RWPE2 (cell line): ENCODE measurements at regions not wholly inside any gene's neighbourhood (a gene's known extent, or its start where the extent isn't known, plus 50 kb on each side); places are given as distances from the start of the nearest gene placed in this dataset.
"Not testable (repeated sequence)": the region's sequence is repeated elsewhere in the genome, so short reads cannot be mapped to it uniquely, and the experiment has no call there.

Experiments
- ATAC-seq: fragments of 200-7000 bp; cut with Tn5 transposase; 3 replicates; pipeline ENCODE4 v1.9.1; 2021; ENCODE audit warnings: low read depth
- DNase-seq: peaks from one replicate; pipeline ENCODE4 v3.0.0-alpha.2; 2020; ENCODE audit warnings: low spot score
- H3K27ac ChIP-seq: fragments of 450-650 bp; 2 replicates; pipeline ENCODE4 v1.5.1; 2017; ENCODE audit warnings: mild to moderate bottlenecking; ENCODE audit not compliant: poor library complexity, severe bottlenecking
- H3K27me3 ChIP-seq: fragments of 250-450 bp; sonication (Bioruptor Pico); 2 replicates; pipeline ENCODE4 v1.5.1; 2021; ENCODE audit warnings: mild to moderate bottlenecking, moderate library complexity; ENCODE audit not compliant: insufficient read depth, poor library complexity, severe bottlenecking
- H3K36me3 ChIP-seq: fragments of 250-450 bp; sonication (Bioruptor Pico); 2 replicates; pipeline ENCODE4 v1.5.1; 2020; ENCODE audit warnings: low read depth, mild to moderate bottlenecking, moderate library complexity
- H3K4me1 ChIP-seq: fragments of 250-450 bp; sonication (Bioruptor Pico); 2 replicates; pipeline ENCODE4 v1.5.1; 2021; ENCODE audit warnings: mild to moderate bottlenecking, moderate library complexity; ENCODE audit not compliant: insufficient read depth, poor library complexity, severe bottlenecking
- H3K4me3 ChIP-seq: fragments of 250-450 bp; sonication (Bioruptor Pico); 2 replicates; pipeline ENCODE4 v1.5.1; 2021; ENCODE audit warnings: mild to moderate bottlenecking, moderate library complexity; ENCODE audit not compliant: severe bottlenecking
- H3K9me3 ChIP-seq: fragments of 250-450 bp; sonication (Bioruptor Pico); 2 replicates; pipeline ENCODE4 v1.5.1; 2021; ENCODE audit warnings: mild to moderate bottlenecking, moderate library complexity; ENCODE audit not compliant: severe bottlenecking
- TF ChIP-seq, protein P1 (sequence below): fragments of 450-650 bp; IDR thresholded peaks from one replicate; pipeline ENCODE4 v1.5.1; 2017; ENCODE audit warnings: mild to moderate bottlenecking, moderate library complexity; ENCODE audit not compliant: poor library complexity, severe bottlenecking

DNA sequence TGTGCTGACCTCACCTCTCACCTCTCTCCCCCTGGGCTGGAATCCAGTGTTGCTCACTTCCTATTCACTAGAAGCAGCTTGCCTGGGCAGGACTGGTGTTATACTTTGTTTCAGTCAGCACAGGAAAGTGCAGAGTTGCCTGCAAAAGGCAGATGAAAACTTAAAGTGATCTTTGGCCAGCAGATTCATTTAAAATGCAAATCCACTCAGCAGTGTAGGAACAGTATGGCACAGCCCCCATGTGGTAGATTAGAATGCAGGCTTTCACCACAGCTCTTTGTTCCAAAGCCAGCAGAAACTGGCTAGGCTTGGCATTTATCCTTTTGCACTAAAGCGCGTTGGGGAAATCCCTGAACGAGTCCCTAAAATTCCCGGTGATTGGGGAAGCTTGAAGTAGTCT, 301.2 kb downstream of the OR4C45 start:
- DNase-seq (no peak), ATAC-seq (peak; percentile 36; the same call in 2 of the 3 replicates)
- Histone ChIP-seq H3K4me1 (no peaks in the 10 kb centered on the region), H3K36me3 (no peaks in the 10 kb centered on the region), H3K9me3 (no peaks in the 10 kb centered on the region), H3K27ac (no peak overlapping the region), H3K27me3 (no peaks in the 10 kb centered on the region), H3K4me3 (no peak overlapping the region)
- TF ChIP-seq, protein P1, sequence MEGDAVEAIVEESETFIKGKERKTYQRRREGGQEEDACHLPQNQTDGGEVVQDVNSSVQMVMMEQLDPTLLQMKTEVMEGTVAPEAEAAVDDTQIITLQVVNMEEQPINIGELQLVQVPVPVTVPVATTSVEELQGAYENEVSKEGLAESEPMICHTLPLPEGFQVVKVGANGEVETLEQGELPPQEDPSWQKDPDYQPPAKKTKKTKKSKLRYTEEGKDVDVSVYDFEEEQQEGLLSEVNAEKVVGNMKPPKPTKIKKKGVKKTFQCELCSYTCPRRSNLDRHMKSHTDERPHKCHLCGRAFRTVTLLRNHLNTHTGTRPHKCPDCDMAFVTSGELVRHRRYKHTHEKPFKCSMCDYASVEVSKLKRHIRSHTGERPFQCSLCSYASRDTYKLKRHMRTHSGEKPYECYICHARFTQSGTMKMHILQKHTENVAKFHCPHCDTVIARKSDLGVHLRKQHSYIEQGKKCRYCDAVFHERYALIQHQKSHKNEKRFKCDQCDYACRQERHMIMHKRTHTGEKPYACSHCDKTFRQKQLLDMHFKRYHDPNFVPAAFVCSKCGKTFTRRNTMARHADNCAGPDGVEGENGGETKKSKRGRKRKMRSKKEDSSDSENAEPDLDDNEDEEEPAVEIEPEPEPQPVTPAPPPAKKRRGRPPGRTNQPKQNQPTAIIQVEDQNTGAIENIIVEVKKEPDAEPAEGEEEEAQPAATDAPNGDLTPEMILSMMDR: no peak

DNA sequence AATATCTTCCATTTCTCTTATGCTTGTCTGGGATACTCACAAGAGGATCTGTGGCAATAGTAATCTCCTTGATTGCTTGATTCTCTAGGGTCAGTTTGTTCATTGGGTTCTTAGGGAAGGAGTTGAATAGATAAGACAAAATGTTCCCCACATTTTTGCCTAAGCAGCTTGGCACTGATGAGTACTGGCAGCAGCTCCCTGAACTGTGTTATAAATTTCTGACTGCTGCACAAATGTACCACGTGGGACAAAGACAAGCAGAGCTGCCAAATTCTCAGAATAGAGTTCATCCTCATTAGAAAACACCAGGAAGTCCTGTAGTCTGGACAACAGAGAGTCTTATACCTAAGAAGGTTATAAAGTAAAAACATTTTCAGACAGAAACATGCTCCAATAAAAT, 304.8 kb downstream of the OR4C45 start:
- not testable (repeated sequence) for DNase-seq, H3K27ac ChIP-seq, H3K4me3 ChIP-seq, H3K36me3 ChIP-seq, H3K4me1 ChIP-seq, H3K9me3 ChIP-seq, H3K27me3 ChIP-seq, ATAC-seq

DNA sequence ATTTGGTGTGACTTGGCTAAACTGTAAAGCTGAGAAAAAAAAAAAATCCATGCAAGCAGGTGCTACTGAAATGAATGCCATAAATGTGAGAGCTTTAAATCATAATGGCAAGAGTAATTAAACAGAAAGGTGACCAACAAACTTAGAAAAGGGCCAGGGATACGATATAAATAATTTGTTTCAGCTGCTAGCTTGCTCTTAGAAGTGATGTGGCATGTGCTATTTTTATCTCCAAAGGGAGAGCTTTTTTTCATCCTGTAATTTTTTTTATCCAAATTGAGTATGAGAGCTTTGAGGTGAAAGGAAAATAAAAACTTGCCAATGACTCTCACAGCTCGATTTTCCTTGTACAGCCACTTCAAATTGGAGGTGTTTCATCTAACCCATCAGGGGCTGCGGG, 315.3 kb downstream of the OR4C45 start:
- ATAC-seq, H3K9me3 ChIP-seq, H3K27ac ChIP-seq, H3K36me3 ChIP-seq, DNase-seq, H3K4me3 ChIP-seq, H3K27me3 ChIP-seq, H3K4me1 ChIP-seq: not testable (repeated sequence)

DNA sequence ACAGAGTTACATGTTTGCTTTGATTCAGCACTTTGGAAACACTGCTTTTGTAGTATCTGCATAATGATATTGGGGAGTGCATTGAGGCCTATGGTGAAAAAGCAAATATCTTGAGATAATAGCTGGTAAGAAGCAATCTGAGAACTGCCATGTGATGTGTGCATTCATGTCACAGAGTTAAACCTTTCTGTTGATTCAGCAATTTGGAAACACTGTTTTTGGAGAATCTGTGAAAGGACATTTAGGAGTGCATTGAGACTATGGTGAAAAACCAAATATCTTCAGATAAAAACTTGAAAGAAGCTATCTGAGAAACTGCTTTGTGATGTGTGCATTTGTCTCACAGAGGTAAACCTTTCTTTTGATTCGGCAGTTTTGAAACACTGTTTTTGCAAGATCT, 346.8 kb downstream of the OR4C45 start:
- H3K27ac ChIP-seq: no peak overlapping the region
- ATAC-seq (no peak), DNase-seq (no peak)
- no peaks in the 10 kb centered on the region for H3K4me1 ChIP-seq
- H3K9me3 ChIP-seq: peaks cover 17% of the 10 kb centered on the region
- TF ChIP-seq, protein P1: no peak
- H3K36me3 ChIP-seq: no peaks in the 10 kb centered on the region
- no peaks in the 10 kb centered on the region for H3K27me3 ChIP-seq
- no peak overlapping the region for H3K4me3 ChIP-seq

DNA sequence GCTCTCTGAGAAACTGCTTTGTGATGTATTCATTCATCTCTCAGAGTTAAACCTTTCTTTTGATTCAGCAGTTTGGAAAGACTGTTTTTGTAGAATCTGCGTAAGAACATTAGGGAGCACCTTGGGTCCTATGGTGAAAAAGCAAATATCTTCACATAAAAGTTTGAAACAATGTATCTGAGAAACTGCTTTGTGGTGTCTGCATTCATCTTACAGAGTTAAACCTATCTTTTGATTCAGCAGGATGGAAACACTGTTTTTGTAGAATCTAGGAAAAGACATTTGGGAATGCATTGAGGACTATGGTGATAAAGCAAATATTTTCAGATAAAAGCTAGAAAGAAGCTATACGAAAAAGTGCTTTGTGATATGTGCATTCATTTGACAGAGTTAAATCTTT, 361.3 kb downstream of the OR4C45 start:
- Histone ChIP-seq H3K27ac (no peak overlapping the region), H3K4me1 (no peaks in the 10 kb centered on the region), H3K9me3 (peaks cover 14% of the 10 kb centered on the region), H3K36me3 (no peaks in the 10 kb centered on the region), H3K27me3 (no peaks in the 10 kb centered on the region), H3K4me3 (no peak overlapping the region)
- DNase-seq: no peak
- TF ChIP-seq, protein P1: no peak
- ATAC-seq: no peak

DNA sequence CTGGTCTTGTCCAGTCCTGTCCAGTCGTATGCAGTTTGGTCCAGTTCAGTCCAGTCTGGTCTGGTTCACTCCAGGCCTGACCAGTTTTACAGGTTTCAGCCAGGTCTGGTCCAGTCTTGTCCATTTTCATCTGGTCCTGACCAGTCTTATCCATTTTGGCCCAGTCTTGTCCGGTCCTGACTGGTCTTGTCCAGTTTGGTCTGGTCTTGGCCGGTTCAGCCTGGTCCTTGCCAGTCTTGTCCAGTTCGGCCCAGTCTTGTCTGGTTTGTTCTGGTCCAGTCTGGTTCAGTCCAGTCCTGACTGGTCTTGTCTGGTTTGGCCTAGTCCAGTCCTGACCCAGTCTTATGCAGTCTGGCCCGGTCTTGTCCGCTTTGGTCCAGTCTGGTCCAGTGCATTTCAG, 380.2 kb downstream of the OR4C45 start:
- TF ChIP-seq, protein P1: no peak
- ATAC-seq (no peak), DNase-seq (no peak)
- peaks cover 5% of the 10 kb centered on the region for H3K9me3 ChIP-seq
- H3K4me1 ChIP-seq: no peaks in the 10 kb centered on the region
- no peak overlapping the region for H3K4me3 ChIP-seq
- H3K27me3 ChIP-seq: no peaks in the 10 kb centered on the region
- H3K36me3 ChIP-seq: no peaks in the 10 kb centered on the region
- no peak overlapping the region for H3K27ac ChIP-seq
